ENCODE measurements at regions not wholly inside any gene's neighbourhood (a gene's known extent, or its start where the extent isn't known, plus 50 kb on each side); places are given as distances from the start of the nearest gene placed in this dataset.

DNA sequence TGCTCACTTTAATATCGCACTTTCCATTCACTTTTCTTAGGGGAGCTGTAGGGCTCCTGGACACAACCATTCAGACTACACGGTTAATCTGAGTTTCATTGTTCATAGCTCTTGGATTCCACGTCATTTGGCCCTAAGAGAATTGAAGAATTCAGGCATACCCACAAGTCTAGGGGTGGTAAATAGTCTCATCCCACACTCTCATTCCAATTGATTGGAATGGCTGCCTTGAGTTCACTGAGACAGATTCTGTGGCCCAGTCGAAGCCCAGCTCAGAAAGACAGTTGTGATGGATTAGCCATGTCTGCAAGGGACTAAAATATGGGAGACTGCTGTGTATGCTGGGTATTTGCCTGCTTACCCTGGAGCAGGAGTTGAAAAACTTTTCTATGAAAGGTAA lies 124.6 kb downstream of the TFCP2L1 start:
- TF ChIP-seq, protein P1, sequence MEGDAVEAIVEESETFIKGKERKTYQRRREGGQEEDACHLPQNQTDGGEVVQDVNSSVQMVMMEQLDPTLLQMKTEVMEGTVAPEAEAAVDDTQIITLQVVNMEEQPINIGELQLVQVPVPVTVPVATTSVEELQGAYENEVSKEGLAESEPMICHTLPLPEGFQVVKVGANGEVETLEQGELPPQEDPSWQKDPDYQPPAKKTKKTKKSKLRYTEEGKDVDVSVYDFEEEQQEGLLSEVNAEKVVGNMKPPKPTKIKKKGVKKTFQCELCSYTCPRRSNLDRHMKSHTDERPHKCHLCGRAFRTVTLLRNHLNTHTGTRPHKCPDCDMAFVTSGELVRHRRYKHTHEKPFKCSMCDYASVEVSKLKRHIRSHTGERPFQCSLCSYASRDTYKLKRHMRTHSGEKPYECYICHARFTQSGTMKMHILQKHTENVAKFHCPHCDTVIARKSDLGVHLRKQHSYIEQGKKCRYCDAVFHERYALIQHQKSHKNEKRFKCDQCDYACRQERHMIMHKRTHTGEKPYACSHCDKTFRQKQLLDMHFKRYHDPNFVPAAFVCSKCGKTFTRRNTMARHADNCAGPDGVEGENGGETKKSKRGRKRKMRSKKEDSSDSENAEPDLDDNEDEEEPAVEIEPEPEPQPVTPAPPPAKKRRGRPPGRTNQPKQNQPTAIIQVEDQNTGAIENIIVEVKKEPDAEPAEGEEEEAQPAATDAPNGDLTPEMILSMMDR (IDR thresholded peaks at IDR 0.05): no peak
- no peak for TF ChIP-seq POLR2A (IDR thresholded peaks at IDR 0.05)
